AG09319 (cell line): ENCODE measurements at regions not wholly inside any gene's neighbourhood (a gene's known extent, or its start where the extent isn't known, plus 50 kb on each side); places are given as distances from the start of the nearest gene placed in this dataset.

ENCODE experiments used
- DNase-seq: peaks from one replicate; pipeline ENCODE4 v3.0.0-alpha.2; 2010; ENCODE audit warnings: low read depth; ENCODE audit errors: extremely low read depth
- CTCF ChIP-seq: IDR thresholded peaks from 2 replicates; pipeline ENCODE4 v1.5.1; 2011; ENCODE audit warnings: low read depth, mild to moderate bottlenecking, inconsistent platforms, low read length, moderate library complexity

GRCh38 chr2:18803141-18803939, 214.0 kb upstream of the NT5C1B start:
- DNase-seq, result no peak
- TF ChIP-seq CTCF, result no peak

GRCh38 chr2:18800240-18800971, 211.0 kb upstream of the NT5C1B start:
- no peak for DNase-seq
- no peak for TF ChIP-seq CTCF

GRCh38 chr2:18799397-18799796, 210.0 kb upstream of the NT5C1B start:
- TF ChIP-seq CTCF, result no peak
- DNase-seq, result no peak

- no peak for TF ChIP-seq CTCF
- DNase-seq, result no peak
Measured at GRCh38 chr2:18797133-18797845, 207.9 kb upstream of the NT5C1B start.

- no peak for TF ChIP-seq CTCF
- no peak for DNase-seq
Measured at GRCh38 chr2:18795906-18796305, 206.5 kb upstream of the NT5C1B start.

- TF ChIP-seq CTCF, result no peak
- no peak for DNase-seq
Measured at GRCh38 chr2:18792684-18793083, 203.3 kb upstream of the NT5C1B start.

- no peak for TF ChIP-seq CTCF
- no peak for DNase-seq
Measured at GRCh38 chr2:18792226-18792629, 202.9 kb upstream of the NT5C1B start.
